C4-2B (cell line): ENCODE measurements at regions not wholly inside any gene's neighbourhood (a gene's known extent, or its start where the extent isn't known, plus 50 kb on each side); places are given as distances from the start of the nearest gene placed in this dataset.

Experiments
- CTCF ChIP-seq: fragments of 450-650 bp; conservative IDR thresholded peaks from 2 replicates; pipeline ENCODE4 v1.5.1; 2017; ENCODE audit warnings: mild to moderate bottlenecking
- ZFX ChIP-seq: fragments of 450-650 bp; IDR thresholded peaks from 2 replicates; pipeline ENCODE4 v1.6.1; 2017

- no peak for TF ChIP-seq CTCF
- no peak for TF ChIP-seq ZFX
These were observed 219.3 kb upstream of the IER5L start for GRCh38 chr9:129397335-129397734.
